Adrenal gland (tissue), 9 donors: ENCODE measurements at regions not wholly inside any gene's neighbourhood (a gene's known extent, or its start where the extent isn't known, plus 50 kb on each side); places are given as distances from the start of the nearest gene placed in this dataset.

ENCODE experiments used
- DNase-seq, 7 donors: peaks; one replicate each; pipeline ENCODE4 v3.0.0-alpha.2; 2019 to 2020
- H3K27ac ChIP-seq, 5 donors: fragments of 200-600 bp; sonication (generic) in 4 of 5; 1 replicate in 3 of 5; 2 replicates in 2 of 5; pipeline versions ENCODE4 v1.5.1 to v1.8.0; 2016 to 2020; ENCODE audit warnings: mild to moderate bottlenecking in 1 of 5
- H3K27me3 ChIP-seq: fragments of 200-600 bp; 2 replicates; pipeline ENCODE4 v1.8.0; 2021
- H3K36me3 ChIP-seq, 2 donors: fragments of 200-600 bp; replicated peaks in 1 of 2; 1 replicate in 1 of 2; 2 replicates in 1 of 2; pipeline versions ENCODE4 v1.5.1 to v1.8.0; 2018 to 2022
- H3K4me1 ChIP-seq, 2 donors: fragments of 200-600 bp; replicated peaks in 1 of 2; 1 replicate in 1 of 2; 2 replicates in 1 of 2; pipeline versions ENCODE4 v1.5.1 to v1.8.0; 2018 to 2021
- H3K4me3 ChIP-seq, 4 donors: fragments of 200-600 bp; sonication (generic) in 3 of 4; one replicate each; pipeline ENCODE4 v1.5.1; 2016 to 2018
- H3K9me3 ChIP-seq, 3 donors: fragments of 200-600 bp; sonication (generic) in 1 of 3; replicated peaks in 1 of 3; 1 replicate in 2 of 3; 2 replicates in 1 of 3; pipeline versions ENCODE4 v1.5.1 to v1.8.0; 2016 to 2021
- CTCF ChIP-seq, 6 experiments: fragments of 450-650 bp in 4 of 6; fragments of 200-600 bp in 2 of 6; sonication (generic) in 1 of 6; IDR thresholded peaks; 1 replicate in 5 of 6; 2 replicates in 1 of 6; pipeline versions ENCODE4 v1.5.1 to v1.8.0; 2016 to 2021; ENCODE audit warnings: antibody characterized with exemption in 6 of 6, mild to moderate bottlenecking in 2 of 6, moderate library complexity in 1 of 6
- POLR2A ChIP-seq, 2 donors: fragments of 450-650 bp; IDR thresholded peaks; one replicate each; pipeline ENCODE4 v1.6.1; 2017; ENCODE audit warnings: antibody characterized with exemption in 2 of 2, mild to moderate bottlenecking in 2 of 2, moderate library complexity in 1 of 2
- WGBS, 4 donors: extraction: QIAGEN DNeasy Blood & Tissue Kit in 2 of 4; methylation state at CpG; one replicate each; pipeline versions ENCODE4 v1.1.5 to v1.1.7; 2013 to 2017; 5-methylcytosine and 5-hydroxymethylcytosine counted together
- intact Hi-C, 2 donors: fragments of 100-400 bp; cut with DNase I; formaldehyde crosslinking; loops; one replicate each; pipeline versions ENCODE4 v1.14.1 to v1.15.0; 2022 to 2023
- donor health status: healthy with polysubstance abuse.
- donor health status: Bipolar disorder and iron deficiency.
- donor health status: DM: yes; HTN: yes; CAD: no.
- donor health status: DM: no; HTN: no; CAD: no.
- donor health status: DM: no; HTN: no; CAD: no.

GRCh38 chr1:241423541-241424479 lies 66.8 kb upstream of the RGS7 start:
- no peak for TF ChIP-seq CTCF (IDR thresholded peaks at IDR 0.05)
- no peak for TF ChIP-seq POLR2A (IDR thresholded peaks at IDR 0.05)
- intact Hi-C loops: no loop called here
- peak; percentile 27 to 68 (median 40) for DNase-seq
- Histone ChIP-seq H3K4me3 (peak overlapping the region in 3 of 4 donors; percentile 8 to 54 (median 17)), H3K9me3 (no peaks in the 10 kb centered on the region), H3K27me3 (peaks cover 9% of the 10 kb centered on the region), H3K4me1 (peaks cover 0 to 4% of the 10 kb centered on the region in 2 donors), H3K36me3 (no peaks in the 10 kb centered on the region), H3K27ac (peak overlapping the region in 2 of 5 donors; percentile 11 to 34)
- WGBS, 4 donors: 1 to 2% (median 2%) methylated on average over 12 to 61 of the region's 61 CpGs

GRCh38 chr1:241422470-241422869 lies 65.5 kb upstream of the RGS7 start:
- peaks cover 0 to 4% of the 10 kb centered on the region in 2 donors for H3K4me1 ChIP-seq
- TF ChIP-seq POLR2A (IDR thresholded peaks at IDR 0.05) (no peak), CTCF (IDR thresholded peaks at IDR 0.05) (no peak)
- DNase-seq: no peak
- H3K4me3 ChIP-seq: no peak overlapping the region
- no peaks in the 10 kb centered on the region for H3K36me3 ChIP-seq
- intact Hi-C loops: no loop called here
- 70 to 87% (median 84%) methylated on average over 6 of the region's 6 CpGs for WGBS, 4 donors
- peaks cover 9% of the 10 kb centered on the region for H3K27me3 ChIP-seq
- no peaks in the 10 kb centered on the region for H3K9me3 ChIP-seq
- no peak overlapping the region for H3K27ac ChIP-seq

GRCh38 chr1:241419986-241420385 lies 63.0 kb upstream of the RGS7 start:
- 91 to 94% (median 92%) methylated on average over 3 of the region's 3 CpGs for WGBS, 4 donors
- Histone ChIP-seq H3K27me3 (peaks cover 9% of the 10 kb centered on the region), H3K27ac (no peak overlapping the region), H3K9me3 (no peaks in the 10 kb centered on the region), H3K4me1 (peaks cover 0 to 4% of the 10 kb centered on the region in 2 donors), H3K36me3 (no peaks in the 10 kb centered on the region), H3K4me3 (no peak overlapping the region)
- intact Hi-C loops: no loop called here
- DNase-seq: no peak
- no peak for TF ChIP-seq CTCF (IDR thresholded peaks at IDR 0.05)
- no peak for TF ChIP-seq POLR2A (IDR thresholded peaks at IDR 0.05)

GRCh38 chr1:241417258-241417657 lies 60.3 kb upstream of the RGS7 start:
- TF ChIP-seq POLR2A (IDR thresholded peaks at IDR 0.05): no peak
- TF ChIP-seq CTCF (IDR thresholded peaks at IDR 0.05): no peak
- Histone ChIP-seq H3K4me1 (no peaks in the 10 kb centered on the region), H3K9me3 (no peaks in the 10 kb centered on the region), H3K36me3 (no peaks in the 10 kb centered on the region), H3K27me3 (no peaks in the 10 kb centered on the region), H3K4me3 (no peak overlapping the region), H3K27ac (no peak overlapping the region)
- no peak for DNase-seq
- intact Hi-C loops: no loop called here
- WGBS, 4 donors: 34 to 46% (median 38%) methylated on average over 1 of the region's 1 CpG
